CMK (cell line): ENCODE measurements at regions not wholly inside any gene's neighbourhood (a gene's known extent, or its start where the extent isn't known, plus 50 kb on each side); places are given as distances from the start of the nearest gene placed in this dataset.

Source experiments
- DNase-seq: peaks from one replicate; pipeline ENCODE4 v3.0.0-alpha.2; 2010; ENCODE audit warnings: low read depth

GRCh38 chr2:72004201-72004915 lies 143.3 kb downstream of the CYP26B1 start:
- DNase-seq, result no peak

GRCh38 chr2:72003796-72004195 lies 143.9 kb downstream of the CYP26B1 start:
- no peak for DNase-seq

- DNase-seq, result no peak
Measured at GRCh38 chr2:72003124-72003523, 144.5 kb downstream of the CYP26B1 start.

DNA sequence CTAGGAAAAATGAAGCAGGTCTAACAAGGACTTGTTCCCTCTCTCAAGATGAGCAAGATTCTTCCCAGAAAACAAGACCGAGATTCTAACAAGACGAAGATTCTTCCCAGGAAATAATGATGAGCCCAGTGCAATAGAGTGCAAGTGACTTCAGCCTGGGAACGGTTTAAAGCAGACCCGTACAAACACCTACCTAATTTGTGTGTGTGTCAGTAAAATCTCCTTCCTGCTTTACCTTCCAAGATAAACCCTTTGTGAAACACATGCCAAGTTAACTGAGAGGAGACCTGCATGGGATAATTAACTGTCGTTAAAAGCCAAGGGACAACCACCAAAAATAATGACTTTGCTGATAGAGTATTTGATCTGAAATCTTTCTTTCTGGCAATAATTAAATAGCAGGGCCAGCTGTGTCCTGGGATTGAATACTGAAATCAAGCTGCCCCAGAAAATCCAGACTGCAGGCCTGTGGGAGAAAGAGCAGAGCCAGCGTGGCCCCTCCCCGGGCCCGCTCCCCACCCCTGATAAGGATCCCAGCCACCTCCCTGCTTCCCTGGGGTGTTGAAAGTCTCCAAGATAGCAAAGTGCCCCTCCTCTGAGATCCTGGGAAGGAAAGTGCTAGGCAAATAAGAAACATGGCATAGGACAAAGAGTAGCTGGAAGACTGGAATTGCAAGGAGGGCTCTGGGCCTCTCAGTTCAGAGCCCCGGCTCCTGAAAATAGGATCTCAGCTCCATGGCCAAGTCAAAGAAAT lies 145.5 kb downstream of the CYP26B1 start:
- no peak for DNase-seq

GRCh38 chr2:72000110-72000509 lies 147.6 kb downstream of the CYP26B1 start:
- DNase-seq, result no peak

DNA sequence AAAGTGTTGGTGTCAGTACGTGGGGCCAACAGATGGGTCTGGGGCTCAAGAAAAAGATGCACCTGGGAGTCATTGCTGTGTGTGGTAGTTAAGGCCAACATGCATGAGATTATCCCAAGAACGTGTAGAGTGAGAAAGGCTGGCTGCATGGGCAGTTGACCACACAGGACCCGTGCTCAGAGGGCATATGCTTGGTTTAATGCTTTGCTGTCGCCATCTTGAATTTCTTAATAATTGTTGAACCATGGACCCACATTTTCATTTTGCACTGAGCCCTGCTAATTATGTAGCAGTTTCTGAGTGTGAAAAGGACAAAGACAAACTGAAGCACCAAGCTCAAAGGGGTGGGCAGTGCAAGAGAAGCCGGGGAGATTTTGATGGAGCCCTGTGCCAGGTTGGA lies 148.1 kb downstream of the CYP26B1 start:
- DNase-seq, result no peak

GRCh38 chr2:71997843-71998242 lies 149.8 kb downstream of the CYP26B1 start:
- DNase-seq, result no peak

DNA sequence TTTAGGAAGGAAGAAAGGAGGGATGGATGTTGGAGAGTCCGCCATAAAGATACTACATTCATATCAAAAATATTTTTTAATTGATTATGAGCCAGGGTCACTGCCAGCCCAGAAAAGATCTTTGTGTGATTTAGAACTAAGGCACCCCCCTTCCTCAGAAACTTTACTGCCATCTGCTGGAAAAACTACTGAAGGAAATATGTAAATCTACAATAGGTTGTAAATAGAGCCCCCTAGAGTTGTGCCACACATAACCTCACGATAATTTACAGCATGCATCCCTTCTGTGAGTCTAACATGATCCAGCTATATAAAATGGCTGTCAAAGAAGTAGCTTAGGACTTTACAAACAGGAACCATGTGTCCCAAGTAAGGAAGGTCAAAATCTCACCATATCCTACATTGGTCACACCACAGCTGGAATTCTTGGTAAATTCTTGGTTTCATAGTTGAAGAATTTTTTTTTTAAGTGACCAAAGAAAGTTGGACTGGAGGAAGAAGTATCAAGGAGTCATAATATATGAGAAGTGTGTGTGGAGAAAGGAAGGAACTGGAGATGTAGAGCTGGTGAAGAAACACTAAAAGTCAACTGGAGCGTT lies 152.5 kb downstream of the CYP26B1 start:
- no peak for DNase-seq

GRCh38 chr2:71992036-71992435 lies 155.6 kb downstream of the CYP26B1 start:
- no peak for DNase-seq

GRCh38 chr2:71991397-71991796 lies 156.3 kb downstream of the CYP26B1 start:
- no peak for DNase-seq

DNA sequence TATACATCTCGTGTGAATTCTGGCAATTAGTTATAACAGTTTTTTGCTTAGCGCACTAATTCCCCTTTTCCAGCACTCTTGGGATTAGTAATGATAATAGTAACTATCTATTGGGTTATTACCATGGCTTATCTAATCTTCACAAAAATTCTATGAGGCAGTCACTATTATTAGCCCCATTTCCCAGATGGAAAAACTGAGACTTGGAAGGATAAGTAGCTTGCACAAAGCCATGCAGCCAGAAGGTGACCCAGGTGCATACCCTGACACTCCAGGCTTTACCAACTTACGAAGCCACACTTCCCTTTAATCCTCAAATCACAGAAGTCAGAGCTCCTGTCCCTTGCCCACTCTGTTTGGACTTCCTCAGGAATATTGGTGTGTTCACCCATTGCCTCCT lies 156.8 kb downstream of the CYP26B1 start:
- no peak for DNase-seq

- no peak for DNase-seq
Measured at GRCh38 chr2:71990122-71990521, 157.5 kb downstream of the CYP26B1 start.

DNA sequence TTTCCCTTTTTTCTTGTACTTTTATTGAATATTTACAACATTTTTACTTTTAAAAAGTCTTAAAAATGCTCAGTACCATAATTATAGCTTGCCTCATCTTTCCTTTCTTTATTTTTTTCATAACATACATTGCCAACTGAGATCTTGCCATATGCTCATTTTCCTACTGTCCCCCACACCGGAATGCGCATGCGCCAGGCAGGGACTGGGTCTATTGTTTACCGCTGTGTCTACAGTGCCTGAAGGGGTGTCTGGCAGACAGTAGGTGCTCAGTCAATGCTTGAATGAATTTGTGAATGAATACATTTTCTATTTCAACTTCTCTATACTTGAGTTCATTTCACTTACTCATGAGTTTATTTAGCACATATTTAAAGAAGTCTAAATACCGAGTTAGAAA lies 158.0 kb downstream of the CYP26B1 start:
- no peak for DNase-seq

DNA sequence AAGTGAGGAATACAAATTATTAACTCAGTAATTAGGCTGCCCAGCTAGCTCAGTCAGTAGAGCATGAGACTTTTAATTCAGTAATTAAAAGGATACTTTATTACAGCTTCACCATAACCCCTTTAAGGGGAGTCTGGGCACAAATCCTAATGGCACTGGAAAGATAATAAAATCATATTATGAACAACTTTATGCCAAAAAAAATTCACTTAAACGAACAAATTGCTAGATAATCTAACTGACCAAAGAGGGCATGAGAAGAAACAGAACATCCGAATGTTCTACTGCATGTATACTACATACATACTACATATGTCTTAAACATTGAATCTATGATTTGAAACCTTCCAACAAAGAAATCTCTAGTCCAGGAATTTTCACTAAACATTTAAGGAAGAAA lies 159.5 kb downstream of the CYP26B1 start:
- DNase-seq, result no peak

DNA sequence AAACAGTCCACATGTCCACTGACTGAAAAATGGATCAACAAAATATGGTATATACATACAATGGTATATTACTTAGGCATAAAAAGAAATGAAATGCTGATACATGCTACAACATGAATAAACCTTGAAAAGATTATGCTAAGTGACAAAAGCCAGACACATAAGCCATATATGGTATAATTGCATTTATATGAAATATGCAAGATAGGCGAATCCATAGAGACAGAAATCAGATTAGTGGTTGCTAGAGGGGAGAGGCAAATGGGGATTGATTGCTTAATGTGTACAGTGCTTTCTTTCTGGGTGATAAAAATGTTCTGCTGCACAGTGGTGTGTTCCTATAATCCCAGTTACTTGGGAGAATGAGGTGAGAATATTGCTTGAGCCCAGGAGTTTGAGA lies 171.0 kb downstream of the CYP26B1 start:
- no peak for DNase-seq

- no peak for DNase-seq
Measured at GRCh38 chr2:71974846-71975245, 172.8 kb downstream of the CYP26B1 start.

- DNase-seq, result no peak
Measured at GRCh38 chr2:71971493-71971892, 176.2 kb downstream of the CYP26B1 start.

DNA sequence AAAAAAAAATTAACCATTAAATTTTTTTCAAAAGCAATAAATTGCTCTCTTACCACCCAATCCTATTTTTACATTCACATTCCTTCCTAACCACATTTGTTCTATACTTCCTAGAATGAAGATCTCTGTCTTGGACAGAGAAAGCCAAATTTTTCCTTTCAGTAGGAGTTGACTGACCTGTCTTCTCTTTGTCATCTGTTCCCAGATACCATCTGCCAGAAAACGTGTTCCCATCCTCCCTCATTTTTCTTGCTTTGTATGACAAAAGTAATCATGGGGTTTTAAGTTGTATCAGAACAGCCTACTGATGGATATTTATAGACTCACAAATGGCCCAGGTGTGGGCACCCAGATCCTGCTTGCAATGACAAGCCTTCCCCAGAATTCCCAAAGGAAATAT lies 182.1 kb downstream of the CYP26B1 start:
- no peak for DNase-seq

- no peak for DNase-seq
Measured at GRCh38 chr2:71962911-71963694, 184.6 kb downstream of the CYP26B1 start.

DNA sequence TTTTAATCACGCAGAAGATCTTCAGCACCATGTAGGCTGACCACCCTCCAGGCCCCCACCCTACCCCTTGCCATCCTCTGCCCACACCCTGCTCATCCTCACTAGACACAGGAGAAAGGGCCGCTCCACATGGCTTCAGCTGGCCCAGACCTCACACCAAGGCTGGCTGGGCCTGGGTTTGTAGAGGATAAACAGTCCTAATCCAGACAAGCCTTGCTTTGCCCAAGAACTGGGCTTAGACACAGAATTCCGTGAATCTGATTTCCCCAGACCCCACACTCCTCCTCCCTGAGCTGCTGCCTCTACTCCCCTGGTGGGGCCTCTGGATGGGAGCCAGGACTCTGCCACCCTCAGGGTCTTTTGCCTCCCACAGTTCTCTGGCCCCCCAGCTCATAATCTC lies 185.3 kb downstream of the CYP26B1 start:
- DNase-seq, result no peak

GRCh38 chr2:71961289-71962027 lies 186.2 kb downstream of the CYP26B1 start:
- DNase-seq, result no peak

- DNase-seq, result no peak
Measured at GRCh38 chr2:71959494-71959893, 188.2 kb downstream of the CYP26B1 start.
